HCT116 (cell line): ENCODE measurements at regions not wholly inside any gene's neighbourhood (a gene's known extent, or its start where the extent isn't known, plus 50 kb on each side); places are given as distances from the start of the nearest gene placed in this dataset.

Experiments used
- ATAC-seq: fragments of 200-7000 bp; cut with Tn5 transposase; 2 replicates; pipeline ENCODE4 v1.9.1; 2020; ENCODE audit warnings: mild to moderate bottlenecking, moderate library complexity
- BruUV-seq: library from RNA; stranded (reverse); fragments of 400-500 nt; replicated peaks from 2 replicates; lab custom pipeline; 2021; lab: Mats Ljungman, UMichigan
- CTCF ChIA-PET: fragments of 300-600 bp; sonication (Branson Sonifier 250); formaldehyde crosslinking; loops from one replicate; lab custom pipeline; 2021; ENCODE audit warnings: antibody characterized with exemption; lab: Charles Lee
- POLR2A ChIA-PET: fragments of 300-600, 350-600 bp; sonication (Branson Sonifier 250); formaldehyde crosslinking; loops from one replicate; lab custom pipeline; 2021; ENCODE audit warnings: antibody characterized with exemption; lab: Charles Lee
- RAD21 ChIA-PET, 2 experiments: fragments of 300-600 bp; sonication (Branson Sonifier 250); formaldehyde crosslinking; loops; one replicate each; lab custom pipeline; 2023; ENCODE audit warnings: low total read pairs in 2 of 2; ENCODE audit not compliant: uncharacterized antibody in 2 of 2, unreplicated experiment in 2 of 2, low non-redundant PET in 1 of 2; lab: Charles Lee
- DNase-seq: peaks from one replicate; pipeline ENCODE4 v3.0.0-alpha.2; 2010; ENCODE audit warnings: low read depth, low spot score
- H2AFZ ChIP-seq: fragments of 200-600 bp; shearing (Covaris generic), sonication (generic); 2 replicates; pipeline ENCODE4 v1.6.1; 2017; ENCODE audit warnings: low read depth, mixed run types, mixed read lengths, antibody characterized with exemption, low read length; ENCODE audit not compliant: poor library complexity, severe bottlenecking
- H3K27ac ChIP-seq: 2 replicates; pipeline ENCODE4 v1.5.1; 2012; ENCODE audit warnings: low read depth, low read length
- H3K27me3 ChIP-seq: fragments of 200-600 bp; sonication (generic); 2 replicates; pipeline ENCODE4 v1.6.1; 2016; ENCODE audit warnings: mixed run types, low read length, mixed read lengths; ENCODE audit not compliant: insufficient read depth
- H3K36me3 ChIP-seq, 2 experiments: fragments of 200-500 bp in 1 of 2; fragments of 200-600 bp in 1 of 2; sonication (Bioruptor generic) in 1 of 2; sonication (generic) in 1 of 2; 2 replicates each; pipeline versions ENCODE4 v1.5.1 to v1.6.1; 2014 to 2016; ENCODE audit warnings: low read length in 2 of 2, inconsistent platforms in 1 of 2, mixed read lengths in 1 of 2, mixed run types in 1 of 2; ENCODE audit not compliant: insufficient read depth in 2 of 2, control insufficient read depth in 1 of 2
- H3K4me1 ChIP-seq, 2 experiments: fragments of 200-600 bp in 1 of 2; sonication (generic) in 1 of 2; 2 replicates each; pipeline versions ENCODE4 v1.5.1 to v1.6.1; 2012 to 2017; ENCODE audit warnings: low read length in 2 of 2, inconsistent platforms in 1 of 2, mild to moderate bottlenecking in 1 of 2, mixed read lengths in 1 of 2, mixed run types in 1 of 2, moderate library complexity in 1 of 2; ENCODE audit not compliant: insufficient read depth in 2 of 2, control insufficient read depth in 1 of 2
- H3K4me2 ChIP-seq: fragments of 200-600 bp; sonication (generic); 2 replicates; pipeline ENCODE4 v1.6.1; 2017; ENCODE audit warnings: mixed run types, low read length, mixed read lengths
- H3K4me3 ChIP-seq, 2 experiments: fragments of 200-600 bp in 1 of 2; sonication (generic) in 1 of 2; replicated peaks in 1 of 2; 2 replicates each; pipeline ENCODE4 v1.5.1; 2011 to 2016; ENCODE audit warnings: low read length in 2 of 2, control low read depth in 1 of 2, low read depth in 1 of 2, mild to moderate bottlenecking in 1 of 2, mixed read lengths in 1 of 2, mixed run types in 1 of 2
- H3K79me2 ChIP-seq: fragments of 200-600 bp; sonication (generic); 2 replicates; pipeline ENCODE4 v1.6.1; 2017; ENCODE audit warnings: mild to moderate bottlenecking, mixed run types, low read length, moderate library complexity, mixed read lengths; ENCODE audit not compliant: insufficient read depth
- H3K9ac ChIP-seq: fragments of 200-600 bp; sonication (generic); 2 replicates; pipeline ENCODE4 v1.6.1; 2016; ENCODE audit warnings: low read length, mixed read lengths
- H3K9me2 ChIP-seq: fragments of 200-600 bp; sonication (generic), shearing (Covaris generic); 2 replicates; pipeline ENCODE4 v1.6.1; 2017; ENCODE audit warnings: mixed run types, mild to moderate bottlenecking, moderate library complexity; ENCODE audit not compliant: insufficient read depth
- H3K9me3 ChIP-seq, 2 experiments: fragments of 200-500 bp in 1 of 2; fragments of 200-600 bp in 1 of 2; sonication (Bioruptor generic) in 1 of 2; sonication (generic) in 1 of 2; 2 replicates each; pipeline ENCODE4 v1.6.1; 2014 to 2017; ENCODE audit warnings: low read length in 2 of 2, mixed read lengths in 2 of 2, inconsistent platforms in 1 of 2, low read depth in 1 of 2, mild to moderate bottlenecking in 1 of 2, mixed run types in 1 of 2, moderate library complexity in 1 of 2; ENCODE audit not compliant: control insufficient read depth in 1 of 2, insufficient read depth in 1 of 2
- H4K20me1 ChIP-seq: fragments of 200-600 bp; sonication (generic), shearing (Covaris generic); 2 replicates; pipeline ENCODE4 v1.6.1; 2017; ENCODE audit warnings: mixed run types, mild to moderate bottlenecking, moderate library complexity; ENCODE audit not compliant: insufficient read depth
- ATF3 ChIP-seq: IDR thresholded peaks from 2 replicates; pipeline ENCODE4 v1.6.1; 2012
- CBX3 ChIP-seq: IDR thresholded peaks from 2 replicates; pipeline ENCODE4 v1.6.1; 2012; ENCODE audit warnings: low read depth
- CEBPB ChIP-seq: IDR thresholded peaks from 2 replicates; pipeline ENCODE4 v1.6.1; 2012; ENCODE audit warnings: low read depth
- CTCF ChIP-seq, 3 experiments: fragments of 200-600 bp in 1 of 3; sonication (generic) in 1 of 3; IDR thresholded peaks in 2 of 3; conservative IDR thresholded peaks in 1 of 3; 2 replicates each; pipeline ENCODE4 v1.5.1; 2012 to 2017; ENCODE audit warnings: low read depth in 2 of 3, low read length in 2 of 3, antibody characterized with exemption in 1 of 3, borderline replicate concordance in 1 of 3, control low read depth in 1 of 3, mild to moderate bottlenecking in 1 of 3, mixed read lengths in 1 of 3, mixed run types in 1 of 3, moderate library complexity in 1 of 3; ENCODE audit not compliant: insufficient read depth in 1 of 3
- EGR1 ChIP-seq: IDR thresholded peaks from 2 replicates; pipeline ENCODE4 v1.6.1; 2012; ENCODE audit warnings: low read depth
- EZH2phosphoT487 ChIP-seq: fragments of 200-600 bp; IDR thresholded peaks from 2 replicates; pipeline ENCODE4 v1.6.1; 2018; ENCODE audit warnings: antibody characterized with exemption, borderline replicate concordance
- JUND ChIP-seq: IDR thresholded peaks from 2 replicates; pipeline ENCODE4 v1.6.1; 2012
- MAX ChIP-seq: IDR thresholded peaks from 2 replicates; pipeline ENCODE4 v1.6.1; 2012
- POLR2A ChIP-seq: IDR thresholded peaks from 2 replicates; pipeline ENCODE4 v1.7.0; 2011; ENCODE audit warnings: borderline replicate concordance; ENCODE audit not compliant: insufficient read depth, insufficient read length; ENCODE audit errors: extremely low read depth
- POLR2AphosphoS5 ChIP-seq: IDR thresholded peaks from 2 replicates; pipeline ENCODE4 v1.6.1; 2011; ENCODE audit warnings: mild to moderate bottlenecking, low read depth, low read length, moderate library complexity
- RAD21 ChIP-seq: IDR thresholded peaks from 2 replicates; pipeline ENCODE4 v1.6.1; 2012; ENCODE audit warnings: low read depth, mild to moderate bottlenecking
- REST ChIP-seq: IDR thresholded peaks from 2 replicates; pipeline ENCODE4 v1.6.1; 2012; ENCODE audit warnings: low read depth
- SIN3A ChIP-seq: IDR thresholded peaks from 2 replicates; pipeline ENCODE4 v1.6.1; 2012; ENCODE audit warnings: low read depth
- SRF ChIP-seq: IDR thresholded peaks from 2 replicates; pipeline ENCODE4 v1.6.1; 2012; ENCODE audit warnings: low read depth
- TCF7L2 ChIP-seq: IDR thresholded peaks from 2 replicates; pipeline ENCODE4 v1.7.0; 2011; ENCODE audit warnings: borderline replicate concordance, inconsistent platforms; ENCODE audit not compliant: insufficient read depth, insufficient read length; ENCODE audit errors: extremely low read depth
- YY1 ChIP-seq: IDR thresholded peaks from 2 replicates; pipeline ENCODE4 v1.6.1; 2011; ENCODE audit warnings: low read length, low read depth, moderate library complexity, mild to moderate bottlenecking; ENCODE audit not compliant: insufficient replicate concordance; ENCODE audit errors: extremely low read depth
- ZBTB33 ChIP-seq: IDR thresholded peaks from 2 replicates; pipeline ENCODE4 v1.6.1; 2011; ENCODE audit warnings: mild to moderate bottlenecking, low read length, moderate library complexity; ENCODE audit not compliant: insufficient replicate concordance; ENCODE audit errors: extremely low read depth
- ZFX ChIP-seq: fragments of 450-650 bp; IDR thresholded peaks from 2 replicates; pipeline ENCODE4 v1.6.1; 2017
- ZNF274 ChIP-seq: fragments of 200-500 bp; sonication (Bioruptor generic); IDR thresholded peaks from 2 replicates; pipeline ENCODE4 v1.6.1; 2014; ENCODE audit warnings: mild to moderate bottlenecking, low read depth, low read length, inconsistent platforms
- intact Hi-C: fragments of 100-400 bp; cut with micrococcal nuclease; formaldehyde crosslinking; loops from 2 replicates; pipeline ENCODE4 v1.10.0; 2022

- no peaks in the 10 kb centered on the region for H3K4me1 ChIP-seq
- no peaks in the 10 kb centered on the region for H4K20me1 ChIP-seq
- no peaks in the 10 kb centered on the region for H3K27me3 ChIP-seq
- ChIA-PET CTCF (no interaction called here), RAD21 (no interaction called here), POLR2A (no interaction called here)
- H3K4me3 ChIP-seq = no peak overlapping the region
- H3K4me2 ChIP-seq = no peak overlapping the region
- no peaks in the 10 kb centered on the region for H3K36me3 ChIP-seq
- H3K79me2 ChIP-seq = no peaks in the 10 kb centered on the region
- TF ChIP-seq REST = no peak
- TF ChIP-seq EGR1 = no peak
- TF ChIP-seq ZNF274 = no peak
- TF ChIP-seq TCF7L2 = no peak
- no peak for TF ChIP-seq SIN3A
- TF ChIP-seq CBX3 = no peak
- TF ChIP-seq POLR2AphosphoS5 = no peak
- no peak for TF ChIP-seq MAX
- TF ChIP-seq ZFX = no peak
- no peak for TF ChIP-seq CEBPB
- no peak for TF ChIP-seq ZBTB33
- no peak for TF ChIP-seq YY1
- no peak for TF ChIP-seq RAD21
- no peak for TF ChIP-seq ATF3
- no peak for TF ChIP-seq POLR2A
- no peak for TF ChIP-seq CTCF (IDR thresholded peaks at IDR 0.05 in 2 of 3, conservative IDR thresholded peaks at IDR 0.05 in 1 of 3; ENCODE audit: borderline replicate concordance in 1 of 3, insufficient read depth in 1 of 3, low read depth in 2 of 3, low read length in 2 of 3)
- TF ChIP-seq JUND = no peak
- TF ChIP-seq EZH2phosphoT487 = no peak
- no peak for TF ChIP-seq SRF
- no peak overlapping the region for H2AFZ ChIP-seq
- intact Hi-C loops = no loop called here
- no peaks in the 10 kb centered on the region for H3K9me2 ChIP-seq
- peaks cover 12 to 25% of the 10 kb centered on the region in 2 experiments; a peak in 2 of 4 replicates for H3K9me3 ChIP-seq
- ATAC-seq (no peak), DNase-seq (no peak)
- H3K27ac ChIP-seq = no peak overlapping the region
- no TSS peak for BruUV-seq
- H3K9ac ChIP-seq = no peak overlapping the region
These were observed 517.0 kb upstream of the EPHA5 start for GRCh38 chr4:66187175-66187720.
